Activated CD8-positive, alpha-beta memory T cell treated with anti-CD3 and anti-CD28 coated beads, Interleukin-2, amount 50 U/mL, for 1 hour (primary cell): ENCODE measurements at regions not wholly inside any gene's neighbourhood (a gene's known extent, or its start where the extent isn't known, plus 50 kb on each side); places are given as distances from the start of the nearest gene placed in this dataset.

Experiments
- DNase-seq: peaks from one replicate; pipeline ENCODE4 v3.0.0-alpha.2; 2020; ENCODE audit errors: extremely low read depth

GRCh38 chr16:65964752-65965151 is 401.7 kb upstream of the CDH5 start:
- no peak for DNase-seq

- DNase-seq = no peak
Measured at GRCh38 chr16:65961476-65962143, 404.9 kb upstream of the CDH5 start.

- DNase-seq = no peak
Measured at GRCh38 chr16:65959983-65960382, 406.5 kb upstream of the CDH5 start.

GRCh38 chr16:65958086-65958485 is 408.4 kb upstream of the CDH5 start:
- DNase-seq = no peak

GRCh38 chr16:65956100-65956499 is 410.4 kb upstream of the CDH5 start:
- DNase-seq = no peak

- no peak for DNase-seq
Measured at GRCh38 chr16:65954446-65954845, 412.0 kb upstream of the CDH5 start.

GRCh38 chr16:65950211-65950610 is 416.3 kb upstream of the CDH5 start:
- DNase-seq = no peak

- DNase-seq = no peak
Measured at GRCh38 chr16:65948361-65948760, 418.1 kb upstream of the CDH5 start.

GRCh38 chr16:65947951-65948350 is 418.5 kb upstream of the CDH5 start:
- no peak for DNase-seq

GRCh38 chr16:65945493-65945892 is 421.0 kb upstream of the CDH5 start:
- DNase-seq = no peak

- DNase-seq = no peak
Measured at GRCh38 chr16:65944361-65944760, 422.1 kb upstream of the CDH5 start.

- no peak for DNase-seq
Measured at GRCh38 chr16:65940711-65941110, 425.8 kb upstream of the CDH5 start.

GRCh38 chr16:65938083-65938482 is 428.4 kb upstream of the CDH5 start:
- DNase-seq = no peak

- DNase-seq = no peak
Measured at GRCh38 chr16:65937455-65937854, 429.0 kb upstream of the CDH5 start.

- DNase-seq = no peak
Measured at GRCh38 chr16:65936096-65936495, 430.4 kb upstream of the CDH5 start.

- DNase-seq = no peak
Measured at GRCh38 chr16:65934443-65934842, 432.0 kb upstream of the CDH5 start.

- DNase-seq = no peak
Measured at GRCh38 chr16:65933703-65934102, 432.8 kb upstream of the CDH5 start.

- no peak for DNase-seq
Measured at GRCh38 chr16:65932350-65933072, 434.0 kb upstream of the CDH5 start.

GRCh38 chr16:65922923-65923322 is 443.6 kb upstream of the CDH5 start:
- DNase-seq = no peak

GRCh38 chr16:65919986-65920376 is 446.5 kb upstream of the CDH5 start:
- DNase-seq = no peak

- no peak for DNase-seq
Measured at GRCh38 chr16:65919145-65919985, 447.1 kb upstream of the CDH5 start.

GRCh38 chr16:65917466-65917865 is 449.0 kb upstream of the CDH5 start:
- DNase-seq = no peak

GRCh38 chr16:65916995-65917394 is 449.5 kb upstream of the CDH5 start:
- DNase-seq = no peak
